ENCODE measurements at regions not wholly inside any gene's neighbourhood (a gene's known extent, or its start where the extent isn't known, plus 50 kb on each side); places are given as distances from the start of the nearest gene placed in this dataset.

GRCh38 chr3:13167064-13167743, 94.0 kb upstream of the IQSEC1 start:
- no peak for ATAC-seq
- no peaks in the 10 kb centered on the region for H3K36me3 ChIP-seq
- no peaks in the 10 kb centered on the region for H3K9me3 ChIP-seq
- H3K4me1 ChIP-seq = no peaks in the 10 kb centered on the region
- H3K4me3 ChIP-seq = no peak overlapping the region
- intact Hi-C loops (cut with DNase I) = no loop called here
- no peak for FAIRE-seq
- H3K27me3 ChIP-seq = no peaks in the 10 kb centered on the region
- TF ChIP-seq CTCF (IDR thresholded peaks at IDR 0.05) = no peak
- H3K27ac ChIP-seq = no peak overlapping the region
- WGBS, 2 donors = 81 to 92% methylated on average over 11 of the region's 11 CpGs
- DNase-seq = no peak

- no peak for TF ChIP-seq CTCF (IDR thresholded peaks at IDR 0.05)
- FAIRE-seq = no peak
- DNase-seq = no peak
- intact Hi-C loops (cut with DNase I) = no loop called here
- H3K4me1 ChIP-seq = no peaks in the 10 kb centered on the region
- no peak overlapping the region for H3K27ac ChIP-seq
- H3K9me3 ChIP-seq = no peaks in the 10 kb centered on the region
- WGBS, 2 donors = 82 to 89% methylated on average over 13 of the region's 13 CpGs
- no peak for ATAC-seq
- H3K4me3 ChIP-seq = no peak overlapping the region
- H3K27me3 ChIP-seq = no peaks in the 10 kb centered on the region
- H3K36me3 ChIP-seq = no peaks in the 10 kb centered on the region
Observed at GRCh38 chr3:13166243-13167063, 93.2 kb upstream of the IQSEC1 start.

GRCh38 chr3:13165576-13165975, 92.3 kb upstream of the IQSEC1 start:
- FAIRE-seq = no peak

DNA sequence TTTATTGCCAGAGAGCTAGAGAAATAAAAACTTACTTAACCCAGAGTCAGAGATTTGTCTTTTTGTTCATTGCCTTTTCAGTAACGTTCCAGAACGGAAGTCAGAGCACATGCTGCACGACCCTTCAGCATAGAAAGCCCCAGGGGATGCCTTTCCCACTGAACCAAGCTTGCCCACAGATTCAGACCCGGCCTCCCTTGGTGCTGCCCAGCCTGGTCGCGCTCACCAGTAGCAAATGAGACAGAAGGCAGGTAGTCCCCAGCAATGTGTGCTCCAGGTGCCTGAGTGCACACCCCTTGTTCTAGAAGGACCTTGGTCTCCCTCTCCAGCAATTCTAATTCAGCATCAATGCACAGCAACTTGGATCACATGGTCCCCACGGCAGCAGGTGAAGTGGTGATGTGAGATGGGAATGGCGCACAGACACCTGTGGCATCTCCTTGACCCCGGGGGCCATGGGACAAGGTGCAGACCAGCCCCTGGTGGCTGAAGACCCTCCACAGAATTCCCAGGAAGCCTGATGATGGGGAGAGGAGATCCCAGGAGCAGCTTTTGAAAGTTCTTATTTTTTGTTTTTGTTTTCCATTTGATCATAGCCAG, 91.8 kb upstream of the IQSEC1 start:
- ATAC-seq (no peak), FAIRE-seq (no peak), DNase-seq (no peak)
- H3K27ac ChIP-seq = no peak overlapping the region
- TF ChIP-seq CTCF (IDR thresholded peaks at IDR 0.05) = no peak
- no peaks in the 10 kb centered on the region for H3K27me3 ChIP-seq
- intact Hi-C loops (cut with DNase I) = no loop called here
- no peaks in the 10 kb centered on the region for H3K36me3 ChIP-seq
- H3K4me3 ChIP-seq = no peak overlapping the region
- H3K4me1 ChIP-seq = no peaks in the 10 kb centered on the region
- 81 to 87% methylated on average over 9 of the region's 9 CpGs for WGBS, 2 donors
- no peaks in the 10 kb centered on the region for H3K9me3 ChIP-seq

More at GRCh38 chr3:13165576-13165975, 92.3 kb upstream of the IQSEC1 start:
- whole genome bisulfite sequencing, 2 donors = 91% methylated on average over 9 of the region's 9 CpGs
- Histone ChIP-seq H3K9me3 (no peaks in the 10 kb centered on the region), H3K27ac (no peak overlapping the region), H3K4me1 (no peaks in the 10 kb centered on the region), H3K4me3 (no peak overlapping the region), H3K36me3 (no peaks in the 10 kb centered on the region), H3K27me3 (no peaks in the 10 kb centered on the region)
- intact Hi-C loops (cut with DNase I) = no loop called here
- no peak for ATAC-seq
- no peak for TF ChIP-seq CTCF (IDR thresholded peaks at IDR 0.05)
- no peak for DNase-seq
